Progenitor cell of endocrine pancreas (in vitro differentiated cells): ENCODE measurements at regions not wholly inside any gene's neighbourhood (a gene's known extent, or its start where the extent isn't known, plus 50 kb on each side); places are given as distances from the start of the nearest gene placed in this dataset.
"Not testable (repeated sequence)": the region's sequence is repeated elsewhere in the genome, so short reads cannot be mapped to it uniquely, and the experiment has no call there.

Experiments
- DNase-seq: peaks from one replicate; pipeline ENCODE4 v3.0.0; 2021; ENCODE audit warnings: low spot score; ENCODE audit not compliant: unreplicated experiment
- H3K27ac Mint-ChIP-seq: 2 replicates; pipeline ENCODE4 v1.8.0; 2021; ENCODE audit warnings: mild to moderate bottlenecking, moderate library complexity, mixed read lengths
- H3K27me3 Mint-ChIP-seq: 2 replicates; pipeline ENCODE4 v1.8.0; 2021; ENCODE audit warnings: mixed read lengths
- H3K36me3 Mint-ChIP-seq: 2 replicates; pipeline ENCODE4 v1.8.0; 2022; ENCODE audit warnings: mixed read lengths; ENCODE audit not compliant: insufficient read depth
- H3K4me1 Mint-ChIP-seq: 2 replicates; pipeline ENCODE4 v1.8.0; 2021; ENCODE audit warnings: low read depth, mixed read lengths
- H3K4me3 Mint-ChIP-seq: 2 replicates; pipeline ENCODE4 v1.8.0; 2021; ENCODE audit warnings: low read depth, mild to moderate bottlenecking, moderate library complexity, mixed read lengths
- H3K9me3 Mint-ChIP-seq: 2 replicates; pipeline ENCODE4 v1.8.0; 2021; ENCODE audit warnings: low read depth, mixed read lengths
- TF ChIP-seq, protein P1 (sequence below): fragments of 200-600 bp; sonication (generic); IDR thresholded peaks from one replicate; pipeline ENCODE4 v1.5.0; 2021; ENCODE audit warnings: antibody characterized with exemption, mild to moderate bottlenecking; ENCODE audit not compliant: unreplicated experiment

DNA sequence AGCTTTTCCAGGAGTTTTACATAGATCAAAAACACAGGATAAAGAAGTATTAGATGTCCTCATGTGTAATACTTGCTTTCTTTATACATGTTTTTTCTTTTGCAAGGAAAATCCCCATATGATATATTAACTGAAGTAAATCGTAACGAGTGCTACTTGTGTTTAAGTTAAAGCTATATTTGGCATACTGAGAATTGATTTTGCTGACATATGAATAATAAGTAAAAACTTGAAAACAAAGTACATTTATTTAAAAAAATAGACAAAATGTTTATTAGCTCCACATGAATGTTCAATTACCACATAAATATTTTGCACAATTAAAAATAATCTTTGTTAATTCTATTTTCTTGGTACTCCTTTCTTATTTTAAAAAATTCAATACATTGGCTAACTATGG, 884.7 kb downstream of the FSTL5 start:
- H3K27me3 Mint-ChIP-seq, result no peaks in the 10 kb centered on the region
- peaks cover 6% of the 10 kb centered on the region for H3K9me3 Mint-ChIP-seq
- H3K4me1 Mint-ChIP-seq, result peaks cover 2% of the 10 kb centered on the region
- H3K4me3 Mint-ChIP-seq, result no peak overlapping the region
- TF ChIP-seq, protein P1, sequence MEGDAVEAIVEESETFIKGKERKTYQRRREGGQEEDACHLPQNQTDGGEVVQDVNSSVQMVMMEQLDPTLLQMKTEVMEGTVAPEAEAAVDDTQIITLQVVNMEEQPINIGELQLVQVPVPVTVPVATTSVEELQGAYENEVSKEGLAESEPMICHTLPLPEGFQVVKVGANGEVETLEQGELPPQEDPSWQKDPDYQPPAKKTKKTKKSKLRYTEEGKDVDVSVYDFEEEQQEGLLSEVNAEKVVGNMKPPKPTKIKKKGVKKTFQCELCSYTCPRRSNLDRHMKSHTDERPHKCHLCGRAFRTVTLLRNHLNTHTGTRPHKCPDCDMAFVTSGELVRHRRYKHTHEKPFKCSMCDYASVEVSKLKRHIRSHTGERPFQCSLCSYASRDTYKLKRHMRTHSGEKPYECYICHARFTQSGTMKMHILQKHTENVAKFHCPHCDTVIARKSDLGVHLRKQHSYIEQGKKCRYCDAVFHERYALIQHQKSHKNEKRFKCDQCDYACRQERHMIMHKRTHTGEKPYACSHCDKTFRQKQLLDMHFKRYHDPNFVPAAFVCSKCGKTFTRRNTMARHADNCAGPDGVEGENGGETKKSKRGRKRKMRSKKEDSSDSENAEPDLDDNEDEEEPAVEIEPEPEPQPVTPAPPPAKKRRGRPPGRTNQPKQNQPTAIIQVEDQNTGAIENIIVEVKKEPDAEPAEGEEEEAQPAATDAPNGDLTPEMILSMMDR, result no peak
- DNase-seq, result no peak
- H3K27ac Mint-ChIP-seq, result no peak overlapping the region
- no peaks in the 10 kb centered on the region for H3K36me3 Mint-ChIP-seq

DNA sequence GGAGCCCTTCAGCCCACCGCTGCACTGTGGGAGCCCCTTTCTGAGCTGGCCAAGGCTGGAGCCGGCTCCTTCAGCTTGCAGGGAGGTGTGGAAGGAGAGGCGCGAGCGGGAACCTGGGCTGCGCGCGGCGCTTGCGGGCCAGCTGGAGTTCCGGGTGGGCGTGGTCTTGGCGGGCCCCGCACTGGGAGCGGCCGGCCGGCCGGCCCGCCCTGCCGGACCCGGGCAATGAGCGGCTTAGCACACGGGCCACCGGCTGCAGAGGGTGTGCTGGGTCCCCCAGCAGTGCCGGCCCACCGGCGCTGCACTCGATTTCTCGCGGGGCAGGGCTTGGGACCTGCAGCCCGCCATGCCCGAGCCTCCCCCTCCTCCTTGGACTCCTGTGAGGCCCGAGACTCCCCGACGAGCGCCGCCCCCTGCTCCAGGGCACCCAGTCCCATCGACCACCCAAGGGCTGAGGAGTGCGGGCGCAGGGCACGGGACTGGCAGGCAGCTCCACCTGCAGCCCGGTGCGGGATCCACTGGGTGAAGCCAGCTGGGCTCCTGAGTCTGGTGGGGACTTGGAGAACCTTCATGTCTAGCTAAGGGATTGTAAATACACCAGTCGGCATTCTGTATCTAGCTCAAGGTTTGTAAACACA, 886.5 kb downstream of the FSTL5 start:
- not testable (repeated sequence) for H3K4me3 Mint-ChIP-seq, DNase-seq, H3K9me3 Mint-ChIP-seq, H3K27ac Mint-ChIP-seq, H3K4me1 Mint-ChIP-seq, H3K27me3 Mint-ChIP-seq, H3K36me3 Mint-ChIP-seq

DNA sequence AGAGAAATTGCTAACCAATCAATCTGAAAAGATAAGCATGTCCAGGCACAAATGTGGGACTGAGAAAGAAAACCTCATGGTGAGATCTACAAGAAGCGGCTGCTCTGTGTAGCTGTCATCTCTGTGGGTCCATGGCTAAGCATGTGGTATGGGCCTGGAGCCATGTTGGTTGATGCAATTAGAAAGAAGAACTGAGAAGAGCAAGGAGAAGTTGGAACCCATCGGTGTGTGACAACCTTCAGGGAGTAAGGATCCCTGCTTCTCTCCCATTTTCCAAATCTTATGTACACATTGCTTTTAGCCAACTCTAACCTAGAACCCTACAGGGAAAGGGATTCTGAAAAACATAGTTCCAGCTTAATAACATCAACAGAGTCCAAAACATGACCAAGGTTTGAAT, 890.2 kb downstream of the FSTL5 start:
- no peak overlapping the region for H3K4me3 Mint-ChIP-seq
- no peak overlapping the region for H3K27ac Mint-ChIP-seq
- H3K27me3 Mint-ChIP-seq, result no peaks in the 10 kb centered on the region
- peaks cover 6% of the 10 kb centered on the region for H3K9me3 Mint-ChIP-seq
- no peaks in the 10 kb centered on the region for H3K36me3 Mint-ChIP-seq
- DNase-seq, result no peak
- TF ChIP-seq, protein P1, result no peak
- H3K4me1 Mint-ChIP-seq, result peaks cover 5% of the 10 kb centered on the region

DNA sequence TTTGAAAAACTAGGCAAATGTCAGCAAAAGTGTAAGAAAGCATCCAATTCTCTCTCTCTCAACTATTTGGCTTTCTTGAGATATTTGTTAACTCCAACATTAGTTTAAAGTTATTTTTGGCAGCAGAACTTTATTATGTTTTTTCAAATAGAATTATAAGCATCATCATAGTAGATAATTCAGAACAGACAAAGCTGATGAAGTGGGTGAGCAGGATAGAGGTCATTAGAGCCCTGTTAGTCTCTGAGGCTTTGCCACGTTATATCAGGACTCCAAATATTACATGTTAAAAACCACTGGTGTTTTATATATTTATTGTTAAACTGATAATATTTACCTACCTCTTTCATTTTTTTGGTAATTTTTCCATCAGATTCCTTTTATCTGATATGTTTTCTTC, 903.0 kb downstream of the FSTL5 start:
- no peak overlapping the region for H3K4me3 Mint-ChIP-seq
- peaks cover 23% of the 10 kb centered on the region for H3K9me3 Mint-ChIP-seq
- DNase-seq, result no peak
- no peaks in the 10 kb centered on the region for H3K36me3 Mint-ChIP-seq
- H3K4me1 Mint-ChIP-seq, result no peaks in the 10 kb centered on the region
- TF ChIP-seq, protein P1, result no peak
- no peaks in the 10 kb centered on the region for H3K27me3 Mint-ChIP-seq
- no peak overlapping the region for H3K27ac Mint-ChIP-seq

DNA sequence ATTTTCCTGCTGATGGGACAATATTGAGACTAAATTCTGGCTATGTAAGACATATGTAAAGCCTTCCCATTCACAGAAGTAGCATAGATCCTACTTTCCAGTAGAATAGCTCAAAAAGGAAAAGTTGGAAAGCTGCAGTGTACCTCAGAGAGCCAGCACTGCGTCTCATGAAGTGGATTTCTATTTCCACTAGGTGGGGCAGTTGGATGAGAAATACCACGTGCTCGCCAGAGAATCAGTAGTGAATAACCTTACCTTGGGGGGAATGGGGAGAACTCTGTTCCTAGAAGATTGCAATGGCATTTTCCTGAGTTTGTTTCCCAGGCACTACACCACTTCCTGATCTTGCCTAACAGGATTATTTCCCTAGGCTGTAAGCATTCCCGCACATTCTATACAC, 907.1 kb downstream of the FSTL5 start:
- H3K27ac Mint-ChIP-seq, result no peak overlapping the region
- no peak overlapping the region for H3K4me3 Mint-ChIP-seq
- H3K4me1 Mint-ChIP-seq, result no peaks in the 10 kb centered on the region
- TF ChIP-seq, protein P1, result no peak
- H3K27me3 Mint-ChIP-seq, result no peaks in the 10 kb centered on the region
- DNase-seq, result no peak
- peaks cover 31% of the 10 kb centered on the region for H3K9me3 Mint-ChIP-seq
- H3K36me3 Mint-ChIP-seq, result peaks cover 2% of the 10 kb centered on the region

DNA sequence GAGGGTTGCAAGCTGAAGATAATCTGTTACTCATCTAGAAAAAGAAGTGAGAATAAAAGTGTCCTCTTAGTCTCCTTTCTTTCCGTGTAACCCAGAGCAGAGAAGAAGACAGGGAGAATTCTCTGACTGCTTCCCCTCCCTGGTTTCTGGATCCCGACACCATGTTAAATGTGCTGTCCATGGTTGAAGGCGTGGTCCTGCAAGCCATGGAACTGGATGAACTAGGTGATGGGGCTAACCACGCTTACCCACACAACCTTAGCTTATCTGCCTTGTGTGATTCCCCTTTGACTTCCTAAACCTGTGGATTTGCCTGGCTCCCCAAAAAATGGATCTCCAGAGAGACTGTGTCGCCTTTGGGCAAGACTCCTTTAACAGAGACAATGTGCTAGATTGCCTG, 907.6 kb downstream of the FSTL5 start:
- TF ChIP-seq, protein P1, result no peak
- no peak for DNase-seq
- Mint-ChIP-seq H3K27me3 (no peaks in the 10 kb centered on the region), H3K4me1 (no peaks in the 10 kb centered on the region), H3K36me3 (peaks cover 2% of the 10 kb centered on the region), H3K9me3 (peaks cover 35% of the 10 kb centered on the region), H3K27ac (no peak overlapping the region), H3K4me3 (no peak overlapping the region)
